SJSA1 (cell line): ENCODE measurements at regions not wholly inside any gene's neighbourhood (a gene's known extent, or its start where the extent isn't known, plus 50 kb on each side); places are given as distances from the start of the nearest gene placed in this dataset.
"Not testable (repeated sequence)": the region's sequence is repeated elsewhere in the genome, so short reads cannot be mapped to it uniquely, and the experiment has no call there.

Experiments used
- DNase-seq, 2 experiments: peaks; one replicate each; pipeline ENCODE4 v3.0.0-alpha.2; 2015 to 2020; ENCODE audit warnings: low spot score in 2 of 2, low read depth in 1 of 2
- H3K27ac ChIP-seq: fragments of 250-450 bp; sonication (Bioruptor Pico); 2 replicates; pipeline ENCODE4 v1.5.1; 2020; ENCODE audit warnings: mild to moderate bottlenecking, moderate library complexity
- H3K27me3 ChIP-seq: fragments of 250-450 bp; sonication (Bioruptor Pico); replicated peaks from 2 replicates; pipeline ENCODE4 v1.5.1; 2020; ENCODE audit warnings: mild to moderate bottlenecking, moderate library complexity
- H3K36me3 ChIP-seq: fragments of 250-450 bp; sonication (Bioruptor Pico); 2 replicates; pipeline ENCODE4 v1.5.1; 2020; ENCODE audit warnings: mild to moderate bottlenecking
- H3K4me1 ChIP-seq: fragments of 250-450 bp; sonication (Bioruptor Pico); replicated peaks from 2 replicates; pipeline ENCODE4 v1.6.1; 2021; ENCODE audit warnings: mild to moderate bottlenecking
- H3K4me3 ChIP-seq: fragments of 250-450 bp; sonication (Bioruptor Pico); 2 replicates; pipeline ENCODE4 v1.5.1; 2020; ENCODE audit warnings: mild to moderate bottlenecking
- H3K9me3 ChIP-seq: fragments of 250-450 bp; sonication (Bioruptor Pico); replicated peaks from 2 replicates; pipeline ENCODE4 v1.5.1; 2020; ENCODE audit warnings: mild to moderate bottlenecking

DNA sequence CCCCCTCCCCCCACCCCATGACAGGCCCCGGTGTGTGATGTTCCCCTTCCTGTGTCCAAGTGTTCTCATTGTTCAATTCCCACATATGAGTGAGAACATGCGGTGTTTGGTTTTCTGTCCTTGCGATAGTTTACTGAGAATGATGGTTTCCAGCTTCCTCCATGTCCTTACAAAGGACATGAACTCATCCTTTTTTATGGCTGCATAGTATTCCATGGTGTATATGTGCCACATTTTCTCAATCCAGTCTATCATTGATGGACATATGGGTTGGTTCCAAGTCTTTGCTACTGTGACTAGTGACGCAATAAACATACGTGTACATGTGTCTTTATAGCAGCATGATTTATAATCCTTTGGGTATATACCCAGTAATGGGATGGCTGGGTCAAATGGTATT lies 95.6 kb downstream of the PRR15 start:
- DNase-seq, H3K4me1 ChIP-seq, H3K27ac ChIP-seq, H3K4me3 ChIP-seq, H3K9me3 ChIP-seq, H3K27me3 ChIP-seq, H3K36me3 ChIP-seq: not testable (repeated sequence)

DNA sequence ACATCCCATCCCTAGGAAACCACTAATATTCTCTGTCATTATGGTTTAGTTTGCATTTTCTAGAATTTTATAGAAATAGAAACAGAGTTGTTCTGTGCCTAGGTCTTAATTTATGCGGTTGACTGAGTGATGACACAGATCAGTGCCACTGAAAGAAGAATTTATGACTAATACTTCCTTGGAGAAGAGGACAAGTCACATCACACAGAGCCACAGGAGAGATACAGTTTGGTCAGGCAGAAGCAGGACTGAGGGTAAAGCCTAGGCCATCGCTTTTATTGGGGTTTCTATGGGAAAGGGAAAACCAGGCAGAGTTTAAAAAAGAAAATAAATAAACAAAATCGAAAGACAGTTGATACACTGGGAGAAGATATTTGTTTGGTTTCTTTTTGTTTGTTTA lies 99.3 kb downstream of the PRR15 start:
- DNase-seq: peak in 1 of 2 experiments; percentile 27

DNA sequence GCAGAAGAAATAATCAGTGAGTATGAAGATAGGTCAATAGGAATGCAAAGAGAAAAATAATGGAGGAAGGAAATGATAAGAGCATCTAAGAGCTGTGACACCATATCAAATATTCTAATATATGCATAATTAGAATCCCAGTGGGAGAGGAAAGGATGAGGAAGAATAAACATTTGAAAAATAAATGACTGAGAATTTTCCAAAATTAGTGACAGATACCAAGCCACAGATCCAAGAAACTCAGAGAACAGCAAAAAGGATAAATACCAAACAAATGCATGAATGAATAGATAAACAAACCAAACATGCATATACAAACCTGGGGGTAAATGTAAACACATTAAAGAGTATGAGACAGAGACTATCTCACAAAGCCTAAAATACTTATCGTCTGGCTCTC lies 101.4 kb downstream of the PRR15 start:
- not testable (repeated sequence) for H3K4me3 ChIP-seq, H3K27ac ChIP-seq, H3K27me3 ChIP-seq, DNase-seq, H3K9me3 ChIP-seq, H3K4me1 ChIP-seq, H3K36me3 ChIP-seq

More for the DNA sequence above, 99.3 kb downstream of the PRR15 start:
- not testable (repeated sequence) for H3K27me3 ChIP-seq, H3K36me3 ChIP-seq, H3K4me1 ChIP-seq, H3K27ac ChIP-seq, H3K4me3 ChIP-seq, H3K9me3 ChIP-seq

DNA sequence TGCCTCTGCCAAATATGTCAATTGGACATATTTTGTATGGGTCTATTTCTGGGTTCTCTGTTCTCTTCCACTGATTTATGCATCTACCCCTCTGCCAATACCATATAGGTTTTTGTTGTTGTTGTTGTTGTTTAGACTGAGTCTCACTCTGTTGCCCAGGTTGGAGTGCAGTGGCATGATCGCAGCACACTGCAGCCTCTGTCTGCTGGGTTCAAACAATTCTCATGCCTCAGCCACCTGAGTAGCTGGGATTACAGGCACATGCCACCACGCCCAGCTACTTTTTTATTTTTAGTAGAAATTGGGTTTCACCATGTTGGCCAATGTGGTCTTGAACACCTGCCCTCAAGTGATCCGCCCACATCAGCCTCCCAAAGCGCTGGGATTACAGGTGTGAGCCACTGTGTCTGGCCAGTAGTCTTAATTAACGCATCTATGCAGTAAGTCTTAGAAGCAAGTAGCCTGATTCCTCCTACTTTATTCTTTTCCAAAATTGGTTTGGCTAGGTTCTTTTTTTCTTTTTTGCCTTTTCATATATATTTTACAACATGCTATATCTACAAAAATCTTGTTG lies 103.5 kb downstream of the PRR15 start:
- not testable (repeated sequence) for DNase-seq, H3K4me1 ChIP-seq, H3K4me3 ChIP-seq, H3K9me3 ChIP-seq, H3K27ac ChIP-seq, H3K36me3 ChIP-seq, H3K27me3 ChIP-seq

DNA sequence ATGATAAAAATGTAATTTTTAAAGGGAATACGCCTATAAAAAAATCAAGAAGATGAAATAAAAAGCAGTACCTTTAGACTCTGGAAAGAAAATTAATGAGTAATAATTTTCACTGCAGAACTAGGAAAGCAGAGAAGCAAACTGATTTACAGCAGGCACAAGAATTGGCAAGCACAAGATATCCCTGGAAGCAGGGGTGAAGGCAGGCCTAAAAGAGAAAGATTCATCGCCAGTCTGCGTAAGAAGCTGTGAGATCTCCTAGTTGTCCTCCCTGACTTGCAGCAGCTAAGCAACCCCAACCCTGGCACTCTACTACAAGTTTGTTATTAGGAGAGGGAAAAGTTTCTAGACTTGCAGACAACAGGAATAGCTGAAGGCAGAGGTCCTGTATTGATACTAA lies 107.7 kb downstream of the PRR15 start:
- not testable (repeated sequence) for H3K27ac ChIP-seq, H3K27me3 ChIP-seq, DNase-seq, H3K9me3 ChIP-seq, H3K36me3 ChIP-seq, H3K4me1 ChIP-seq, H3K4me3 ChIP-seq

DNA sequence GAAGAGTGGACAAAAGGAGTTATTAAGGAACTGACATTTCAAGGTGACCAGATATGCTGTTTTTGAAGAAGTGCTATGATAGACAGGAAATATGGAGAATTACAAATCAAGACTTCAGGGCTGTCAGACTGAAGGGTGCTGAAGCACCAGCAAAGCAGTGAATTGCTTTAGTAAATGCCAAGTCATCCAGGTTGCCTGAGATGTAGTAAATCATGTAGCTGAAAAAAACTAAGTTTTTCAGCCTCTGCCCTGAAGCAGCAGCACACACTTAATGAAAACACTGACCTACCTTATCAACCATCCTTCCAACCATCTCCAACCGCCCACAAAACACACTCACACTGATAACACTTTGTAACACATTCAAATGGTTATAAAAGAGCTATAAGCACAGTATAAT lies 110.0 kb downstream of the PRR15 start:
- H3K4me1 ChIP-seq, H3K27me3 ChIP-seq, H3K9me3 ChIP-seq, DNase-seq, H3K4me3 ChIP-seq, H3K36me3 ChIP-seq, H3K27ac ChIP-seq: not testable (repeated sequence)

DNA sequence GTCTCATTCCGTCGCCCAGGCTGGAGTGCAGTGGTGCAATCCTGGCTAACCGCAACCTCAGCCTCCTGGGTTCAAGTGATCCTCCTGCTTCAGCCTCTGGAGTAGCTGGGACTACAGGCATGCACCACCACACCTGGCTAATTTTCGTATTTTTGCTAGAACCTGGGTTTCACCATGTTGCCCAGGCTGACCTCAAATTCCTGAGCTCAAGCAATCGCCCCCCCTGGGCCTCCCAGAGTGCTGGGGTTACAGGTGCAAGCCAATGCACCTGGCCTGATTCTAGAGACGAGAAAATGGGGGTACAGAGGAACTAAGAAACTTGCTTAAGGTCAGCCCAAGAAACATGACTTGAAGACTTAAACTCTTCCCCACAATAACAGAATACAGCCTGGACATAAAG lies 111.0 kb downstream of the PRR15 start:
- not testable (repeated sequence) for H3K27me3 ChIP-seq, H3K9me3 ChIP-seq, H3K4me1 ChIP-seq, H3K27ac ChIP-seq, H3K4me3 ChIP-seq, DNase-seq, H3K36me3 ChIP-seq

DNA sequence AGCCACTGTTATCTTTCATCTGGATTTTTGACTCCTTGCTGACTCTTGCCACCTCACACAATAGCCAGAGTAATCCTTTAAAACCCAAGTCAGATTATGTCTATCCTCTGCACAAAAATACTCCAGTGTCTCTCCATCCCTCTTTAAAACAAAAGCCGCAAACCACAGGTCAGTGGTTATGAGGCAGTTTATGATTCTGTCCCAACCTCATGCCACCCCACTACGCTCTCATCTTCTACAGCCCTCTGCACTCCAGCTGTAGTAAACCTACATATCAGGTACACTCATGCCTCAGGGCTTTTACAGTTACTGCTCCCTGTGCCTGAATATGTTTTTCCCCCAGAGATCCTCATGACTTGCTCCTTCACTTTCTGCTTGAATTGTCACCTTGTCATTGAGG lies 113.6 kb downstream of the PRR15 start:
- not testable (repeated sequence) for H3K4me3 ChIP-seq, DNase-seq, H3K27me3 ChIP-seq, H3K36me3 ChIP-seq, H3K4me1 ChIP-seq, H3K9me3 ChIP-seq, H3K27ac ChIP-seq

DNA sequence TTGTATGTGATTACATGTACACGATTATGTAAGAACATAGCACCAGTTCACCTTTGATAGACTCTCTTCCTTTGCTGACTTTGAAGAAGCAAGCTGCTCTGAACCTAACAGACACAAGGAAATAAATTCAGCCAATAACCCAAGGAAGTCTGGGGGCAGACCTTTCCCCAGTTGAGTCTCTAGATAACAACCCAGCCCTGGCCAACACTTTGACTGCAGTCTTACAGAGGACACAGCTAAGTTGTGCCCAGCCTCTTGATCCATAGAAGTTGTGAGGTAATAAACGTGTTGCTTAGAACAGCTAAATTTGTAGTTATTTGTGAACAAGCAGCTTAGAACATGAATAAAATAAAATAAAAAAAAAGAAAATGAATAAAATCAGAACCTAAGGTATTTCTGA lies 116.3 kb downstream of the PRR15 start:
- H3K27me3 ChIP-seq, DNase-seq, H3K4me3 ChIP-seq, H3K36me3 ChIP-seq, H3K27ac ChIP-seq, H3K4me1 ChIP-seq, H3K9me3 ChIP-seq: not testable (repeated sequence)

DNA sequence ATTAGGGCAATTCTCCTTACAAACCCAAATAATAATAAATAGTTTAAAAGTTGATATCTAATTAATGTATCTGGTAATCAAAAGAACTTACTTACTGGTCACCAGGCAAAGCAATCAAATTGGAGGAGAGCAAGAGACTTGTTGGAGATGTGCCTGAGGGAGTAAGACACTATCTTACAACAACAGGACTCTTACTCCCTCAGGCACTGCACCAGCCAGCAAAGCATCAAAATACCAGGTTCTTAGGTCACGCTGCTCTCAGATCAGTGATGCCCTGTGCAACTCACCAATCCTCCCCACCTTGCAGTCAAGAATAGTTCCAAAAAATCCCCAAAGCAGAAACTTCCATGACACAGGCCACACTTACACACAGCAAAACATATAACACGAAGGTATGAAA lies 117.0 kb downstream of the PRR15 start:
- H3K27me3 ChIP-seq, H3K4me3 ChIP-seq, H3K27ac ChIP-seq, H3K4me1 ChIP-seq, H3K36me3 ChIP-seq, DNase-seq, H3K9me3 ChIP-seq: not testable (repeated sequence)

DNA sequence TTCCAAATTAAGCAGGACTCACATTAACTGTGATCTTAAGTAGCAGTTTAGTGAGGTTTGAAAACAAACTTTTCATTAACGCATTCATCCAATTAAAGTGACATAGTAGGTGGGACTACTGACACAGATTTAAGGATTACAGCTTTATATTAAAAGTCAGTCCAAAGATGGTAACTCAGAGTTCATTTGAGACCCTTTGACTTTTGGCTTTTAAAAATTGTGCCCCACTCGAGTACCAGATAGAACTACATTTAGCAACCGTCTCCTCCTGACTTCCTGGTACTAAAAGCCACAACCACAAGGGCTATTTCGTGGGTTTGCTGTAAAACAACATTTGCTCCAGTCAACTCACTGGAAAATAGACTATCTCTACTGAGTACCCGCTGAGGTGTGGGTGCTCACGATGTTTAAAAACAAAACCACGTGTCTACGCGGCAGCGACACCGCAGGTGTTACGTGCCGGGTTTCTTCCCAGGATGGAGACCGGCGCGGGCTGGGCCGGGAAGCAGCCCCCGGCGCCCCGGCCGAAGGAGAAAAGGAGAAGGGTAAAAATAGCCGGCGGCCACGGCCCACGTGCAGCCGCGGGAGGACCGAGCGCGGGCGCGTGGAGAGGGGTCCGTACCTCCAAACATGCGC lies 120.6 kb downstream of the PRR15 start:
- H3K27ac ChIP-seq, H3K4me1 ChIP-seq, H3K27me3 ChIP-seq, H3K36me3 ChIP-seq, H3K9me3 ChIP-seq: not testable (repeated sequence)
- H3K4me3 ChIP-seq: peak overlapping the region; percentile 89
- peak in 1 of 2 experiments; percentile 9 for DNase-seq

DNA sequence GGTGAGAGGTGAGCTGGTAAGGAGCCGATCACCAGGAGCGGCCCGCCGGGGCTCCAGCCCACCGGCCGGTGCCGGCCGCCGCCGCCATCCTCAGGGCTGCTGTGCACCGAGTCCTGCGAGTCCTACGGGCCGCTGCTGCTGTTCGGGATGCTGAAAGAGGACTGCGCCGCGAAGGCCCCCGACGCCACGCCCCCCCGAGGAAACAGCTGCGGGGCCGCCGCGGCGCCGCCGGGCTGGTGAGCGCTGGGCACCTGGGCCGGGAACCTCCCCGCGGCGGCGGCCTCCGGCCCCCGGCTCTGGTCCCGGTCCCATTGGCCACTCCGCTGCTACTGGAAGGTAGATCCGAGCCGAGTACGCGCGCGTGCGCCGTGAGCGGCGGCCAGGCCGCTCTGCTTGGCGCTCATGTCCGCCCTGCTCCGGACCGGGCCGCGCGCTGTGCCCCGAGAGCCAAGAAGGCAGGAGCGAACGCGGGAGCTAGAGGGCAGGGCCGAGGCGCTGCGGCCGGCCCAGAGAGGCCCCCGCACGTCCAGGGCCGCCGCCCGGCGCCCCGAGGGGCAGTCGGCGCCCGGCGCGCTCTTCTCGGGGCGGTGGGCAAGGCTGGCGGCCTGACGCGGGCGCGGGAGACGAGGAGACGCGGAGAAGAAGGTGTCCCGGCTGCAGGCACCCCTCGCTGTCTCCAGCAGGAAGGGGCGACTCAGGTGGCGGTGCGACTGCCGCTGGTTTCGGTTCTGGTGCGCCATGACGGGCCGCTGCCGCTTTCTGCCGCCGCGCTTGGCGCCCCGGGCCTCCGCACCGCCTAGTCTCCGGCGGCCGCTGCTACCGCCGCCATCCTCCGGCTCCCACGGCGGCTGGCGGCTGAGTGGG lies 121.3 kb upstream of the WIPF3 start:
- DNase-seq: peak; percentile 73 to 75
- Histone ChIP-seq H3K27ac (peak overlapping the region; percentile 79), H3K27me3 (no peaks in the 10 kb centered on the region), H3K36me3 (peaks cover 3% of the 10 kb centered on the region; the same call in 1 of the 2 replicates), H3K4me1 (no peaks in the 10 kb centered on the region), H3K4me3 (peak overlapping the region; percentile 89), H3K9me3 (no peaks in the 10 kb centered on the region)

DNA sequence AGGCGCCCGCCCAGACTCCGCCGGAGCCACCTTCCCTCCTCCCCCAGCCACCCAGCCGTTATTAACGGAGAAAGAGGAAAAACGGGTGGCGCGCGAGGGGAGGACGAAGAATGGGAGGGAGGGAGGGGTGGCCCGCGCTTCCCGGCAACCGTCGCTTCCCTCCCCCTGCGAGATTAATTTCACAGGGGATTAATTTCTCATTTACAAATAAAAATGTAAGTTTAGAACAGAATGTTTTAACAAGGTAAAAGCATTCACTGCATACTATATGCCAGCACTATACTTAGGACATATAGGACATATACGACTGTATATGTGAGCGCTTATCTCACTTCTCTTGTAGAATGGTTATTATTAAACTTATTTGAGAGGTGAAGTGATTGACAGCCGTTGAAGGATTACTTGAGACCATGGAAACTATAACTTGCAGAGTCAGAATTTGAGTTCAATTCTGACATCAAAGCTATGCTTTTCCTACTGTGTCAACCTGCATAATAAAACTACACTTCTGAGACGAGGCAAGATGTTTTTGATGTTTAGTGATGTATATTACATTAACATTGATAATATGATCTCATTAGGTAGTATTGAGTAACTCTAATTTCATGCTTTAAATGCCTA lies 120.5 kb upstream of the WIPF3 start:
- H3K36me3 ChIP-seq, H3K9me3 ChIP-seq, H3K4me1 ChIP-seq, H3K27me3 ChIP-seq: not testable (repeated sequence)
- peak overlapping the region; percentile 79 for H3K27ac ChIP-seq
- peak in 1 of 2 experiments; percentile 25 for DNase-seq
- H3K4me3 ChIP-seq: peak overlapping the region; percentile 89

DNA sequence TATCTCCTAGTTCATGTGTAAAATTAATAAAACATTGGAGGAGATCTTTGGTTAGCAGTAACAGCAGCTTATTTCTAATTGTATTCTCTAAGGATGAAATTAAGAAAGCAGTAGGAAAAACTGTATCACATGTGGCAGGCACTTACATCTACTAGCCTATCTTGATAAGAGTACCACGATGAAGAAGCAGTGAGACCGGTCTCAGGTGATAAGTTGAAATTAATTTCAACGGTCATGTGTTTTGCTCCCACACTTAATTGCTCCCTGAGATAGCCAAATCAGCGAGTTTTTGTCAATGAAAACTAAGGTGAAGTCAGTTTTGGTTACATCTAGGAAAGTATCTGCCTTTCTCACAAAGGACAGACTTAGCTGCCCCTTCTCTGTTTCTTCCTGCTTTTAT lies 115.8 kb upstream of the WIPF3 start:
- H3K36me3 ChIP-seq, H3K9me3 ChIP-seq, H3K4me3 ChIP-seq, H3K27me3 ChIP-seq, H3K4me1 ChIP-seq, DNase-seq, H3K27ac ChIP-seq: not testable (repeated sequence)
